ENCODE measurements at regions not wholly inside any gene's neighbourhood (a gene's known extent, or its start where the extent isn't known, plus 50 kb on each side); places are given as distances from the start of the nearest gene placed in this dataset.
A peak's percentile ranks its signal among the peaks of the same experiment; 100 is the strongest.
"Not testable (repeated sequence)": the region's sequence is repeated elsewhere in the genome, so short reads cannot be mapped to it uniquely, and the experiment has no call there.

DNA sequence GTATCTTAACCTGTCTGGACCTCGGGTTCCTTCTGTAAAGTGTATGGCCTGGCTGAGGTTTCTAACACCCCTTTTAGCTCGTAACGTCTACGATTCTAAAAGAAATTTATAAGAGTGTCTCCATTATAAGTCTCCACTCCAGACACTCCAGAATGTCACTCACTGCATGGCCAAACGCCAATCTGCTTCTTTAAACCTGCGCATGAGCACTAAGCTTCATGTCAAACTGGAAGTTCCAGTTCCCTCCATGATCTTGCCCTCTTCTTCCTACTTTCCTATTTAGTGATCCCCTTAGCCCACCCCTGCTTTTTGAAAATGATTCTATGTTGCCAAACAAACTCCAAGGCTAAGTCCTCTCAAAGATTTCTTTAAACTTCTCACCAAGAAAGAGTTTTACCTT, 241.4 kb upstream of the NPVF start:
- no peaks in the 10 kb centered on the region for H3K9me3 ChIP-seq
- no peaks in the 10 kb centered on the region for H3K36me3 ChIP-seq
- DNase-seq (no peak), ATAC-seq (no peak)
- H3K4me3 ChIP-seq, result no peak overlapping the region
- TF ChIP-seq CTCF (IDR thresholded peaks at IDR 0.05) (no peak), POLR2A (IDR thresholded peaks at IDR 0.05) (no peak)
- no peak overlapping the region for H3K27ac ChIP-seq
- 80% methylated on average over 6 of the region's 6 CpGs for WGBS (ENCODE audit: insufficient coverage, low coverage, low lambda C conversion rate, missing lambda C conversion rate)
- no peaks in the 10 kb centered on the region for H3K27me3 ChIP-seq
- intact Hi-C loops (cut with DNase I), result no loop called here
- no peaks in the 10 kb centered on the region for H3K4me1 ChIP-seq

- TF ChIP-seq POLR2A (IDR thresholded peaks at IDR 0.05) (no peak), CTCF (IDR thresholded peaks at IDR 0.05) (no peak)
- Histone ChIP-seq H3K27ac (no peak overlapping the region), H3K27me3 (no peaks in the 10 kb centered on the region), H3K4me3 (no peak overlapping the region), H3K9me3 (no peaks in the 10 kb centered on the region), H3K4me1 (no peaks in the 10 kb centered on the region), H3K36me3 (no peaks in the 10 kb centered on the region)
- intact Hi-C loops (cut with DNase I), result no loop called here
- 77% methylated on average over 9 of the region's 9 CpGs for WGBS (ENCODE audit: insufficient coverage, low coverage, low lambda C conversion rate, missing lambda C conversion rate)
- DNase-seq (no peak), ATAC-seq (no peak)
These were observed 248.7 kb upstream of the NPVF start for GRCh38 chr7:25476863-25477499.

- H3K9me3 ChIP-seq; H3K27me3 ChIP-seq; ATAC-seq; H3K27ac ChIP-seq; H3K4me3 ChIP-seq; intact Hi-C loops (cut with DNase I); H3K36me3 ChIP-seq; H3K4me1 ChIP-seq; DNase-seq: not testable (repeated sequence)
These were observed 249.9 kb upstream of the NPVF start for GRCh38 chr7:25478221-25478620.

DNA sequence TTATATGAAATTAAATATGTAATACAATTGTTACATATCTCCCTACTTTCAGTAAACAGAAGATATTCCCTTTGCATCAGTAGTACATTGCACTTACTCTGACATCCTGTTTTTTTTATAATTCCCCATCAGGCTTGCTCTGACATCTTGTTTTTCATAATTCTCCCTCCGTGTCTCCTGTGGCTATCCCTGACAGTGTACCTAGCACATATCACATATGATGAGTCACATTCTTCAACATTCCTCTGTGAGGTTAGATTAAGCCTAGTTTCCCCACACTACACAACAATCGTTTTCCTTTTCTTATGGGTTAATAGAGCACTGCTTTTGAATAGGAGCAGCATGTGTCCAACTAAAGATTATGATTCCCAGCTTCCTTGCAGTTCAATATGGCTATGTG, 250.6 kb upstream of the NPVF start:
- no peaks in the 10 kb centered on the region for H3K9me3 ChIP-seq
- no peaks in the 10 kb centered on the region for H3K4me1 ChIP-seq
- TF ChIP-seq CTCF (IDR thresholded peaks at IDR 0.05) (no peak), POLR2A (IDR thresholded peaks at IDR 0.05) (no peak)
- H3K4me3 ChIP-seq, result no peak overlapping the region
- H3K27ac ChIP-seq, result no peak overlapping the region
- ATAC-seq (peak in 1 of 4 donors; percentile 44), DNase-seq (no peak)
- WGBS (ENCODE audit: insufficient coverage, low coverage, low lambda C conversion rate, missing lambda C conversion rate), result 42% methylated on average over 2 of the region's 2 CpGs
- H3K36me3 ChIP-seq, result no peaks in the 10 kb centered on the region
- no peaks in the 10 kb centered on the region for H3K27me3 ChIP-seq
- intact Hi-C loops (cut with DNase I), result no loop called here

- DNase-seq, result no peak
- TF ChIP-seq POLR2A (IDR thresholded peaks at IDR 0.05) (no peak), CTCF (IDR thresholded peaks at IDR 0.05) (no peak)
- Histone ChIP-seq H3K4me3 (no peak overlapping the region), H3K9me3 (no peaks in the 10 kb centered on the region), H3K36me3 (no peaks in the 10 kb centered on the region), H3K27me3 (no peaks in the 10 kb centered on the region), H3K27ac (no peak overlapping the region), H3K4me1 (no peaks in the 10 kb centered on the region)
- ATAC-seq, result no peak
- intact Hi-C loops (cut with DNase I), result no loop called here
These were observed 253.6 kb upstream of the NPVF start for GRCh38 chr7:25481891-25482290.
